GM21367 (cell line): ENCODE measurements at regions not wholly inside any gene's neighbourhood (a gene's known extent, or its start where the extent isn't known, plus 50 kb on each side); places are given as distances from the start of the nearest gene placed in this dataset.

Experiments used
- ATAC-seq: cut with Tn5 transposase; IDR thresholded peaks from one replicate; pipeline ENCODE4 v1.9.1; 2021; ENCODE audit not compliant: unreplicated experiment

- no peak for ATAC-seq
Measured at GRCh38 chr18:27652480-27653121, 467.5 kb upstream of the CHST9 start.

GRCh38 chr18:27649621-27650020 lies 464.5 kb upstream of the CHST9 start:
- no peak for ATAC-seq

- no peak for ATAC-seq
Measured at GRCh38 chr18:27645929-27646328, 460.8 kb upstream of the CHST9 start.

GRCh38 chr18:27636576-27637085 lies 451.5 kb upstream of the CHST9 start:
- no peak for ATAC-seq

GRCh38 chr18:27632706-27633105 lies 447.6 kb upstream of the CHST9 start:
- ATAC-seq = no peak

- no peak for ATAC-seq
Measured at GRCh38 chr18:27627927-27628326, 442.8 kb upstream of the CHST9 start.

GRCh38 chr18:27621236-27621890 lies 436.3 kb upstream of the CHST9 start:
- ATAC-seq = no peak

GRCh38 chr18:27619906-27620305 lies 434.8 kb upstream of the CHST9 start:
- ATAC-seq = no peak

- no peak for ATAC-seq
Measured at GRCh38 chr18:27619090-27619772, 434.1 kb upstream of the CHST9 start.

- no peak for ATAC-seq
Measured at GRCh38 chr18:27616324-27616723, 431.2 kb upstream of the CHST9 start.

- ATAC-seq = no peak
Measured at GRCh38 chr18:27614951-27615844, 430.1 kb upstream of the CHST9 start.

GRCh38 chr18:27609221-27609620 lies 424.1 kb upstream of the CHST9 start:
- no peak for ATAC-seq

- no peak for ATAC-seq
Measured at GRCh38 chr18:27608742-27609141, 423.6 kb upstream of the CHST9 start.

GRCh38 chr18:27608174-27608573 lies 423.1 kb upstream of the CHST9 start:
- no peak for ATAC-seq

GRCh38 chr18:27606741-27607140 lies 421.6 kb upstream of the CHST9 start:
- no peak for ATAC-seq

- peak; percentile 91 for ATAC-seq
Measured at GRCh38 chr18:27605107-27605834, 420.2 kb upstream of the CHST9 start.

- no peak for ATAC-seq
Measured at GRCh38 chr18:27604583-27604982, 419.5 kb upstream of the CHST9 start.

- no peak for ATAC-seq
Measured at GRCh38 chr18:27602092-27602491, 417.0 kb upstream of the CHST9 start.

- no peak for ATAC-seq
Measured at GRCh38 chr18:27600245-27600644, 415.1 kb upstream of the CHST9 start.

- ATAC-seq = peak; percentile 70
Measured at GRCh38 chr18:27599202-27599829, 414.2 kb upstream of the CHST9 start.
